ENCODE measurements at regions not wholly inside any gene's neighbourhood (a gene's known extent, or its start where the extent isn't known, plus 50 kb on each side); places are given as distances from the start of the nearest gene placed in this dataset.

GRCh38 chr5:165956854-165957253 is 2334.6 kb upstream of the WWC1 start:
- intact Hi-C loops (cut with DNase I), result no loop called here
- Histone ChIP-seq H3K4me1 (no peaks in the 10 kb centered on the region), H3K4me3 (no peak overlapping the region), H3K27me3 (no peaks in the 10 kb centered on the region), H3K27ac (no peak overlapping the region), H3K9me3 (no peaks in the 10 kb centered on the region), H3K36me3 (replicated peaks in 1 of 2; ENCODE audit: insufficient read depth in 1 of 2, low read depth in 2 of 2) (no peaks in the 10 kb centered on the region)
- ATAC-seq (no peak), DNase-seq (no peak)
- no peak for TF ChIP-seq CTCF (IDR thresholded peaks at IDR 0.05)
- no peak for TF ChIP-seq POLR2A (IDR thresholded peaks at IDR 0.05)
- 60 to 62% methylated on average over 2 of the region's 2 CpGs for WGBS, 2 donors

GRCh38 chr5:165981671-165982070 is 2309.8 kb upstream of the WWC1 start:
- Histone ChIP-seq H3K36me3 (replicated peaks in 1 of 2; ENCODE audit: insufficient read depth in 1 of 2, low read depth in 2 of 2) (no peaks in the 10 kb centered on the region), H3K9me3 (no peaks in the 10 kb centered on the region), H3K4me3 (no peak overlapping the region), H3K27me3 (no peaks in the 10 kb centered on the region), H3K27ac (no peak overlapping the region), H3K4me1 (no peaks in the 10 kb centered on the region)
- WGBS, 2 donors, result 69 to 77% methylated on average over 2 of the region's 2 CpGs
- intact Hi-C loops (cut with DNase I), result no loop called here
- TF ChIP-seq CTCF (IDR thresholded peaks at IDR 0.05) (no peak), POLR2A (IDR thresholded peaks at IDR 0.05) (no peak)
- DNase-seq (no peak), ATAC-seq (no peak)

GRCh38 chr5:165996201-165996875 is 2295.1 kb upstream of the WWC1 start:
- Histone ChIP-seq H3K9me3 (no peaks in the 10 kb centered on the region), H3K27me3 (no peaks in the 10 kb centered on the region), H3K36me3 (replicated peaks in 1 of 2; ENCODE audit: insufficient read depth in 1 of 2, low read depth in 2 of 2) (no peaks in the 10 kb centered on the region), H3K27ac (no peak overlapping the region), H3K4me1 (no peaks in the 10 kb centered on the region), H3K4me3 (no peak overlapping the region)
- TF ChIP-seq CTCF (IDR thresholded peaks at IDR 0.05) (no peak), POLR2A (IDR thresholded peaks at IDR 0.05) (no peak)
- no peak for ATAC-seq
- intact Hi-C loops (cut with DNase I), result no loop called here
- 54 to 58% methylated on average over 13 of the region's 13 CpGs for WGBS, 2 donors
- no peak for DNase-seq

- Histone ChIP-seq H3K36me3 (replicated peaks in 1 of 2; ENCODE audit: insufficient read depth in 1 of 2, low read depth in 2 of 2) (no peaks in the 10 kb centered on the region), H3K27me3 (no peaks in the 10 kb centered on the region), H3K9me3 (no peaks in the 10 kb centered on the region), H3K4me3 (no peak overlapping the region), H3K4me1 (no peaks in the 10 kb centered on the region), H3K27ac (no peak overlapping the region)
- intact Hi-C loops (cut with DNase I), result no loop called here
- 74 to 75% methylated on average over 5 of the region's 5 CpGs for WGBS, 2 donors
- no peak for DNase-seq
- ATAC-seq, result no peak
- no peak for TF ChIP-seq CTCF (IDR thresholded peaks at IDR 0.05)
- no peak for TF ChIP-seq POLR2A (IDR thresholded peaks at IDR 0.05)
These were observed 2291.6 kb upstream of the WWC1 start for GRCh38 chr5:165999693-166000320.

GRCh38 chr5:166004006-166004405 is 2287.4 kb upstream of the WWC1 start:
- intact Hi-C loops (cut with DNase I), result no loop called here
- H3K9me3 ChIP-seq, result no peaks in the 10 kb centered on the region
- H3K27ac ChIP-seq, result no peak overlapping the region
- H3K36me3 ChIP-seq (replicated peaks in 1 of 2; ENCODE audit: insufficient read depth in 1 of 2, low read depth in 2 of 2), result no peaks in the 10 kb centered on the region
- H3K4me3 ChIP-seq, result no peak overlapping the region
- 3 to 7% methylated on average over 2 of the region's 2 CpGs for WGBS, 2 donors
- H3K4me1 ChIP-seq, result no peaks in the 10 kb centered on the region
- TF ChIP-seq CTCF (IDR thresholded peaks at IDR 0.05) (no peak), POLR2A (IDR thresholded peaks at IDR 0.05) (no peak)
- ATAC-seq (no peak), DNase-seq (no peak)
- H3K27me3 ChIP-seq, result no peaks in the 10 kb centered on the region
